ENCODE measurements at regions not wholly inside any gene's neighbourhood (a gene's known extent, or its start where the extent isn't known, plus 50 kb on each side); places are given as distances from the start of the nearest gene placed in this dataset.

DNA sequence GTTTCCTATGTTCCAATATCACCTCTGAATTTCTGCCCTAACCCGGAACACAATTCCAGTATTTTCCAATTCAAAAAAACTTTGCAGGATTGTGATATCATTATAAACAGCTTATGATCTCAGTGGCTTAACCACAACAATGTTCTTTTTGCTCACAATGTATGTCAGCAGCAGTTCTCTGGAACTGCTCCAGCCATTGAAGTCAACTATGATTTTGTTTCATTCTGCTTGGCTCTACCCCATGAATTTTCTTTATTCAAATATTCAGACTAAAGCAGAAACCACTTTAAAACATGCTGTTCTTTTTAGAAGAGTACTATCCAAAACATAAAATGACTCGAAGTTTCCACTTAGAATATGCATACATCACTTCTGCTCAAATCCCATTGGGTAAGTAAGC is 1611.1 kb downstream of the ARAP2 start:
- POLR2A ChIA-PET = no interaction called here
- CTCF ChIA-PET = no interaction called here
- Histone ChIP-seq H3K9me3 (ENCODE audit: control insufficient read depth in 1 of 2, insufficient read depth in 1 of 2, low read length in 2 of 2) (peaks cover 4 to 6% of the 10 kb centered on the region in 2 experiments), H3K27me3 (ENCODE audit: control insufficient read depth in 1 of 2, insufficient read depth in 2 of 2, low read length in 2 of 2) (no peaks in the 10 kb centered on the region), H3K27ac (ENCODE audit: low read depth in 1 of 2, low read length in 2 of 2) (no peak overlapping the region), H3K4me1 (ENCODE audit: insufficient read depth, low read length) (no peaks in the 10 kb centered on the region), H3K36me3 (ENCODE audit: insufficient read depth, low read length) (no peaks in the 10 kb centered on the region), H3K4me3 (ENCODE audit: low read length) (no peak overlapping the region)
- Mint-ChIP-seq H3K27ac (no peak overlapping the region), H3K4me1 (ENCODE audit: low read depth) (no peaks in the 10 kb centered on the region), H3K4me3 (no peak overlapping the region), H3K36me3 (ENCODE audit: low read depth) (no peaks in the 10 kb centered on the region), H3K27me3 (no peaks in the 10 kb centered on the region), H3K9me3 (peaks cover 11% of the 10 kb centered on the region)
- ATAC-seq (ENCODE audit: poor library complexity) (no peak), DNase-seq (no peak)
- TF ChIP-seq, protein P1, sequence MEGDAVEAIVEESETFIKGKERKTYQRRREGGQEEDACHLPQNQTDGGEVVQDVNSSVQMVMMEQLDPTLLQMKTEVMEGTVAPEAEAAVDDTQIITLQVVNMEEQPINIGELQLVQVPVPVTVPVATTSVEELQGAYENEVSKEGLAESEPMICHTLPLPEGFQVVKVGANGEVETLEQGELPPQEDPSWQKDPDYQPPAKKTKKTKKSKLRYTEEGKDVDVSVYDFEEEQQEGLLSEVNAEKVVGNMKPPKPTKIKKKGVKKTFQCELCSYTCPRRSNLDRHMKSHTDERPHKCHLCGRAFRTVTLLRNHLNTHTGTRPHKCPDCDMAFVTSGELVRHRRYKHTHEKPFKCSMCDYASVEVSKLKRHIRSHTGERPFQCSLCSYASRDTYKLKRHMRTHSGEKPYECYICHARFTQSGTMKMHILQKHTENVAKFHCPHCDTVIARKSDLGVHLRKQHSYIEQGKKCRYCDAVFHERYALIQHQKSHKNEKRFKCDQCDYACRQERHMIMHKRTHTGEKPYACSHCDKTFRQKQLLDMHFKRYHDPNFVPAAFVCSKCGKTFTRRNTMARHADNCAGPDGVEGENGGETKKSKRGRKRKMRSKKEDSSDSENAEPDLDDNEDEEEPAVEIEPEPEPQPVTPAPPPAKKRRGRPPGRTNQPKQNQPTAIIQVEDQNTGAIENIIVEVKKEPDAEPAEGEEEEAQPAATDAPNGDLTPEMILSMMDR (IDR thresholded peaks at IDR 0.05) = no peak
- intact Hi-C loops (cut with DNase I, micrococcal nuclease) = no loop called here

DNA sequence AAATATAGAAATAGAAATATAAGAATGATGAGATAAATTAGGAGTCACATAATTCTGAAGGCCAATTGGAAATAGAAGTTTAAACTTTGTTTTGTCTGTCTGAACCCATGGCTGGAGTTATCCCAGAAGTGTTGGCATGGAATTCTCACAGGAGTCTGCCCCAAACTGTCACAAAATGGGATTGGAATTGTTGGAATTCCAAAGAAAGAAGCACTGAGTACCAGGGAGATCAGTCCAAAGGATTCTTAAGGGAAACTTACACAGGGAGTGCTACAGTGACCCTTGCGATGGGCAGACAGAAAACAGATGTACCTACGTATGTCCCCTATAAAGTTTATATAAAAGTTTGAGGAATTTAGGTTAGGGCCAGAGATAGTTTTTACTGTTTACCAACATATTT is 1607.7 kb downstream of the ARAP2 start:
- Mint-ChIP-seq H3K27ac (no peak overlapping the region), H3K4me1 (ENCODE audit: low read depth) (no peaks in the 10 kb centered on the region), H3K9me3 (peaks cover 10% of the 10 kb centered on the region), H3K36me3 (ENCODE audit: low read depth) (no peaks in the 10 kb centered on the region), H3K27me3 (no peaks in the 10 kb centered on the region), H3K4me3 (no peak overlapping the region)
- ATAC-seq (ENCODE audit: poor library complexity) (no peak), DNase-seq (no peak)
- ChIA-PET POLR2A (no interaction called here), CTCF (no interaction called here)
- Histone ChIP-seq H3K36me3 (ENCODE audit: insufficient read depth, low read length) (no peaks in the 10 kb centered on the region), H3K9me3 (ENCODE audit: control insufficient read depth in 1 of 2, insufficient read depth in 1 of 2, low read length in 2 of 2) (peaks cover 7 to 16% of the 10 kb centered on the region in 2 experiments), H3K27me3 (ENCODE audit: control insufficient read depth in 1 of 2, insufficient read depth in 2 of 2, low read length in 2 of 2) (no peaks in the 10 kb centered on the region), H3K4me1 (ENCODE audit: insufficient read depth, low read length) (no peaks in the 10 kb centered on the region), H3K27ac (ENCODE audit: low read depth in 1 of 2, low read length in 2 of 2) (no peak overlapping the region), H3K4me3 (ENCODE audit: low read length) (no peak overlapping the region)
- TF ChIP-seq, protein P1 (IDR thresholded peaks at IDR 0.05) = no peak
- intact Hi-C loops (cut with DNase I, micrococcal nuclease) = no loop called here

DNA sequence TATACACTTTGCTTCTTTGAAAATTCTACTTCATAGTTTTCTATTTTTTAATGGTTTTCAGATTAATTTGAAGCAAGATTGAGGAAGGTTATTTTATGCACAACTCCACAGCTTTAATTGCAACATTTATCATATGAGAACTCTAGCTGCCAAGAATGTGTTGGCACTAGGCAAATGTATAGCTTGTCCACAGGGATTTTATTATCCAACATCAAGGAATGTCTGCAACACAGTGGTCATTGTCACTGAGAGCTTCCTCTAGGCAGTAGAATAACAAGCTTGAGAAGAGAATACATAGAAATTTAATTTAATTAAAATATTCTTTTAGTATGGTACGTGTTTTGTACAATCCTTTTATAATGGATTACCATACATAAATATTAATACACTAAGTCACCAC is 1600.8 kb downstream of the ARAP2 start:
- CTCF ChIA-PET = no interaction called here
- POLR2A ChIA-PET = no interaction called here
- H3K4me3 Mint-ChIP-seq = no peak overlapping the region

More for the DNA sequence above, 1600.8 kb downstream of the ARAP2 start:
- Mint-ChIP-seq H3K36me3 (ENCODE audit: low read depth) (no peaks in the 10 kb centered on the region), H3K4me1 (ENCODE audit: low read depth) (no peaks in the 10 kb centered on the region), H3K27me3 (no peaks in the 10 kb centered on the region), H3K27ac (no peak overlapping the region), H3K9me3 (peaks cover 18% of the 10 kb centered on the region)
- Histone ChIP-seq H3K27me3 (ENCODE audit: control insufficient read depth in 1 of 2, insufficient read depth in 2 of 2, low read length in 2 of 2) (no peaks in the 10 kb centered on the region), H3K4me3 (ENCODE audit: low read length) (no peak overlapping the region), H3K36me3 (ENCODE audit: insufficient read depth, low read length) (no peaks in the 10 kb centered on the region), H3K4me1 (ENCODE audit: insufficient read depth, low read length) (no peaks in the 10 kb centered on the region), H3K27ac (ENCODE audit: low read depth in 1 of 2, low read length in 2 of 2) (no peak overlapping the region), H3K9me3 (ENCODE audit: control insufficient read depth in 1 of 2, insufficient read depth in 1 of 2, low read length in 2 of 2) (peaks cover 7 to 11% of the 10 kb centered on the region in 2 experiments)
- intact Hi-C loops (cut with DNase I, micrococcal nuclease) = no loop called here
- ATAC-seq (ENCODE audit: poor library complexity) (no peak), DNase-seq (no peak)
- TF ChIP-seq, protein P1 (IDR thresholded peaks at IDR 0.05) = no peak
